ENCODE measurements at regions not wholly inside any gene's neighbourhood (a gene's known extent, or its start where the extent isn't known, plus 50 kb on each side); places are given as distances from the start of the nearest gene placed in this dataset.

DNA sequence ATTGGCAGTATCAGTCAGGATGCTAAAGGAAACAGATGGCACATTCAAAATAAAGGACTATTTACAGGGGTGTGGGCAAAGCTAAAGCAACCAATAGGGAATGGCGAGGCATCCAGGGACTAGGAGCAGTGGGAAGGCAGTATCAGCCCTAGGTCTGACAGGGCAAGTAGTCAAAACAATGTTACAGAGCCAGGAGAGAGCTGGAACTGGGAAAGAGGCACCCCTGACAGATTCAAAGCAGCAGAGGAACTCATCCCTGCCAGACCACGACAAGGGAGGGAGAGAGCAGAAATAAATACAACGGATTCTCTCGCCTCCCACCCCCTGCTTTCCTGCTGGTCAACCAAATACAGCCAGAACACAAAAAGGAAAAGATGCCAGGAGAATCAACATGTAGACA lies 371.5 kb downstream of the NR2F1-AS1 start:
- TF ChIP-seq CTCF (IDR thresholded peaks at IDR 0.05; ENCODE audit: insufficient read depth, low read length) = no peak
- no peak for TF ChIP-seq GABPA (IDR thresholded peaks at IDR 0.05; ENCODE audit: low read depth)

All from HL-60 (cell line).